ENCODE measurements at regions not wholly inside any gene's neighbourhood (a gene's known extent, or its start where the extent isn't known, plus 50 kb on each side); places are given as distances from the start of the nearest gene placed in this dataset.
"Not testable (repeated sequence)": the region's sequence is repeated elsewhere in the genome, so short reads cannot be mapped to it uniquely, and the experiment has no call there.

DNA sequence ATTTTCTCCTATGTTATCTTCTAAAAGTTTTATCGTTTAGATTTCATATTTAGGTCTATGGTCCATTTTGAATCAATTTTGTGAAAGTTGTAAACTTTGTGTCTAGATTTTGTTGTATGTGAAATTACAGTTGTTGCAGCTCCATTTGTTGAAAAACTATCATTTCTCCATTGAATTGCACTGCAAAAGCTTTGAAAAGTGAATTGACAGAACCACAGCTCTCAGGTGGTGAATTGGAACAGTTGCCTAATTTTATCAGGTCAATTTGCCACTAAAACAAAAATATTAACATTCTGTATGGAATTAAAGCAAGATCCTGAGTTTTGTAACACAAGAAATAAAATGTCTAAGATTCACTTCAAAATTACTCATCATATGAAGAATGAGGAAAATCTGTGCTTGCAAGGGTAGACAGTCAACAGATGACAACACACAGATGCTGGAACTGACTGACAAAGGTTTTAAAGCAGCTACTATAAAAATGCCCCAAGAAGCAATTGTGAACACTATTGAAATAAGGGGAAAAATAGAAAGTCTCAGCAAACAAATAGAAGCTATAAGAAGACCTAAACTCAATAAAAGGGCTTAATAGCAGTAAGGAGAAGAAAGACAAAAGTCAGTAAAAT is 346.7 kb downstream of the PAX1 start:
- DNase-seq: no peak

- not testable (repeated sequence) for DNase-seq
Observed at GRCh38 chr20:22045956-22046507, 340.6 kb downstream of the PAX1 start.

DNA sequence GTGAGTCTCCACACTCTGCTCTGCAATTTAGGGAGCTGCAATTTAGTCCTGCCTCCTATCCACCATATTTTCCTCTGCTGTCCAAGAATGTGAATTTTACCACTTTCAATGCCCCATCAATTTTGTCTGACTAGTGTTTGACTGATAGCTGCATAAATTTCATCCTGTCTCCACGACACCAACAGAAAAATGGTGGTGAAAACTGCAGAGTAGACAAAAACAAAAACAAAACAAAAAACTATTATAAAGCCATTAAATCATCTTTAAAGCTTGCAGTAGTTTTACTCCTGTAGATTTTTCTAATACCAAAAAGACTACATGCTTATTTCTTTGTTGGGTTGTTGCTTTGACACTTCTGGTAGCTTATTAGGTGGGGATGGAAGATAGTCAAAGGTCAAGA is 322.0 kb downstream of the PAX1 start:
- DNase-seq: no peak

- no peak for DNase-seq
Observed at GRCh38 chr20:22020201-22020600, 314.7 kb downstream of the PAX1 start.

DNA sequence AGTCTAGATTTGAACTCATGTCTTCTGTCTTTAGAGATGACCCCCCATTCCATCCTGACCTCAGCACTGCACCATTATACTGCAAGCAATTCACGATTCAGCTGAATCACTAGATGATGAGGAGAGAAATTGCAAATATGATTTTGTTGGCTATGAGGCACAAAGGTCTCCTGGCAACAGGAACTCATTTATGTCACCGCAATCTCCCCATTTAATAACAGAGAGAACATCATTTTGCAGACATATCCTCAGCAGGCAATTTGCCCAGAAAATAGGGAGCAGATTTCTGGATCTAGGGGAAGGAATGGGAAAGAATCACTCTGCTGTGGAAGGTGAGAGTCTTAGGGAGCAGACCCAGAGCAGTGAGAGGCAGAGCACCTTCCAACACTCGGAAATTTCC is 303.0 kb downstream of the PAX1 start:
- DNase-seq: no peak

DNA sequence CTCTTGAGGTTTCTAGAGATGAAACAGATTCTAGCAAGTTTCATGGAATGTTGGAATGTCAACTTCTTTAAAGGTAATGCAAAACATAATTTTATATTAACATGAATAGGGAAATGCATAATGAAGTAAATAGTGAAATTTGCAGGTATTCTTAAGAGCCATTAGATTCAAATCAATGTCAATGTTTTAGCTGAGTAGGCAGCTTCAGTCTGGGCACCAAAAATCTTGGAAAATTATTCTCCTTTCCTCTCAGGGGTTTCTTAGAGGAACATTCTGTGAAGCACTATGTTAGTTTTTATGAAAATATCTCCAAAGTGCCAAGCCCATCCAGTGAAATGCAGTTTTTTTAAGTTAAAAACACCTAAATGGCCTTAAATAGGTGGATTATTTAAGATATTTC is 300.8 kb downstream of the PAX1 start:
- no peak for DNase-seq

DNA sequence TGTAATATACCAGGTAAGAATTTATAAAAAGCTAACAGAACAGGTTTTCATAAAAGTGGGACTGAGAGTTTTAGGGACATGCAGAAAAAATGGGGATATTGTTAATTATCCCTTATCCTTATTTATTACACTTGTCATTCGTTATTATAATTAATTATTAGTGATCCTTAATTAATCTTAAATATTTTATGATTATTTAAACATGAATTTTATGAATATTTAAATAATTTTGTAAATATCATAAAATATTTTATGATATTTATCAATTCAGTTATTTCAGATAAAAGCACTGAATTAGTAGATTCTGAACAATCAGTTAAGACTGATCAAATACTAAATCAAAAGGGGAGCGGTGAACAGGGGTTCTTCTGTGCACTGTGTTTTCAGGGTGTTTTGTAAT is 300.1 kb downstream of the PAX1 start:
- no peak for DNase-seq

GRCh38 chr20:22004946-22005345 is 299.5 kb downstream of the PAX1 start:
- DNase-seq: no peak

- DNase-seq: no peak
Observed at GRCh38 chr20:22003680-22004079, 298.2 kb downstream of the PAX1 start.

- no peak for DNase-seq
Observed at GRCh38 chr20:22001886-22002285, 296.4 kb downstream of the PAX1 start.

DNA sequence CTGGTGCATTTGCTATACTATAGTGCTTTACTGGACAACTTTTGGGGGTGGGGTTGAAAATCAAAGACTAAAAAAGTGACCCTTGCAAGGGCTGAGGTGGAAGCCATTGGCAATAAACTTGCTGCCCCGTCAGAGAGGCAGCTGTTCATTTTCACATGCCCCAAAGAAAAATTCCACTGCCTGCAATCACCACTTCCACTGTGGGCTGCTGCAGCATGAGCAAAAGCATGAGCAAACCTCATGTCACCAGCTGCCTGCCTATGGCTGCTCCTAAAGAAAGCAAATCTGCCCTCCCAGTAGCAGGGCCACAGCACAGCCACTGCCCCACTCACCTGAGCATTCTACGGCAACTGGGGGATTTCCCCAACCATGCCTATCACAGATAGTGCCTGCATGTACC is 290.0 kb downstream of the PAX1 start:
- DNase-seq: no peak

GRCh38 chr20:21994203-21994602 is 288.7 kb downstream of the PAX1 start:
- DNase-seq: no peak

DNA sequence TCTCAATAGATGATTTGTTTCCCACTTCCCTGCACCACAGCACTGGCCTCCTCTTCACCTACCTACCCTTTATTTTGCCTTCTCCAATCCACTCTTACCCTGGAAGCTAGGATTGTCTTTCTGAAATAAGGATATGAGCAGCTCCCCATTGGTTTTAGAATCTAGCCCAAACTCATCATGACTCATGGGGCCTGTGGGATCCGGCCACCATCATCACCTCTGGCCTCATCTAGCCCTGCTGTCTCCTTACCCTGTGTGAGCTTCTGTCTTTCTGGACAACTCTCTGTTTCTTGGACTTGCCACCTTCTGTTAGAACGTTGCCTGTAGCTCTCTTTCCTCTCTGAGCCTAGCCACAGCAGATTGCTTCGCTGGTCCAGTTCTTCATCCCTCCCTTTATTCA is 277.1 kb downstream of the PAX1 start:
- no peak for DNase-seq

DNA sequence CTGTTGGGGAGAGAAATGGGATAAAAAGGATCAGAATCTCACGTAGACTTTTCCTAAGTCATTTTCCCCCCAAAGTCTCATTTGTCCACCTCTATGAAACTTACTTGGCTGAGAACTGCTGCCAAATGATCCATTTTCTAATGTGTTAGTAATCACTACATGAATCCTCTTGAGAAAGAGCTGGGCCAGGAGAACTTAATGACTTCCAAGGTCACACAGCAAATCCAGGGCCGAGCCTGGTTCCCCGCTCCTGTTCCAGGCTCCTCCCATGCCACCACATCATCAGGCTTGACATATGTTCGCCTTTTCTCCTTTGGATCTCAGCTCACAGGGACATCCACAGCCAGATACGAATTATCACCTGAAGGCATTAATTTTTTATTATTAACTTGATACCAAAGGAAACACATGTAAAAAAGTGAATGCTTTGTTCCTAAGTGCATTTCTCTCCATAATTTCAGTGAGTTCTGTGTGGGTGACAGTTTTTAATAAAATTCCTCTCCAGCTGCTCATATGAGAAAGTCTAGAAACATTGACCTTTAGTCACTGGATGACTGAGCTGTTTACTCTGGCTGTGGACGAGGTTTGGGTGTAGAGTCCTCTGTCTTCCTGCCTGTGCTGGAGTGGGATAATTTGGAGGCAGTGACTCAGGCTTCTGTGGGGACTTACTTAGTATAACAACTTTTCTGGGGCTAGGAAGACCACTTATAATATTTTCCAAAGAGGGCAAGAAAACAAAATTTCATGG is 276.3 kb downstream of the PAX1 start:
- no peak for DNase-seq

- no peak for DNase-seq
Observed at GRCh38 chr20:21981179-21981578, 275.7 kb downstream of the PAX1 start.

DNA sequence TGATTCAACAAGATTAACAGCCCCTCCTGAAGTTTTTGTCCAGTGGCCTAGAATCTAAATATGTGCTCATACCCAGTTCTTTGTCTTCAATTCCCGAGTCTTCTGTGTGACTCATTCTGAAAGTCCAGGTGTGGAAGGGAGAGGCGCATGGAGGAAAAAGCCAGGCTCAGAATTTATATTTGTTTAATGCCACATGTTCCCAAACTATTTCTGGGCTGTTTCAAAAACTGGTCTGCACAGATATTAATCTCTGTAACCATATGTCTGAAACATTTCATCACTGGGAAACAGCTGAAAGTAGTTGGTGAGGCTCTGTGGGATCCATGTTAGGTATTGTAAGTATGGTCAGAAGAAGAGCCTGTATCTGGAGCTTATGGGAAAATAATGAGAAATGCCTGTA is 266.0 kb downstream of the PAX1 start:
- DNase-seq: no peak

- peak; percentile 7 for DNase-seq
Observed at GRCh38 chr20:21968486-21968885, 263.0 kb downstream of the PAX1 start.

- no peak for DNase-seq
Observed at GRCh38 chr20:21967481-21967880, 262.0 kb downstream of the PAX1 start.

- DNase-seq: no peak
Observed at GRCh38 chr20:21956591-21956990, 251.1 kb downstream of the PAX1 start.

- no peak for DNase-seq
Observed at GRCh38 chr20:21947406-21947805, 241.9 kb downstream of the PAX1 start.

DNA sequence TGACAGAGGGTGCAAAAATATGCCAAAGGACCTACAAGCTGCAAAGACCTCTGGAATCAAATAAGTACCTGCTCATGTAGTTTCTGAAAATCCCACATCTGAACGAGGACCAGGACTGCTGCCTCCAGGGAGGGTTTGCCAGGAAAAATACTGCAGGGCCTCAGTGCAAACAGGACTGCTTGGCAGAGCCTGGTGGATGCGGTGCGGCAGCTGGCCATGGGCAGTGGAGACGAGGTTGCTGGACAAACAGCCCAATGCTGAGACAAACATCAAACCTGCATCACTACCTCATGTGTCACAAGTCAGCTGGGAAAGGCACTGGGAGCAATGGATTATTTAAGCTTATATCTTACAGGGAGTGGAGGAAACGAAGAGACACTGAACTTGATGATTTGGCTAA is 238.8 kb downstream of the PAX1 start:
- DNase-seq: no peak

DNA sequence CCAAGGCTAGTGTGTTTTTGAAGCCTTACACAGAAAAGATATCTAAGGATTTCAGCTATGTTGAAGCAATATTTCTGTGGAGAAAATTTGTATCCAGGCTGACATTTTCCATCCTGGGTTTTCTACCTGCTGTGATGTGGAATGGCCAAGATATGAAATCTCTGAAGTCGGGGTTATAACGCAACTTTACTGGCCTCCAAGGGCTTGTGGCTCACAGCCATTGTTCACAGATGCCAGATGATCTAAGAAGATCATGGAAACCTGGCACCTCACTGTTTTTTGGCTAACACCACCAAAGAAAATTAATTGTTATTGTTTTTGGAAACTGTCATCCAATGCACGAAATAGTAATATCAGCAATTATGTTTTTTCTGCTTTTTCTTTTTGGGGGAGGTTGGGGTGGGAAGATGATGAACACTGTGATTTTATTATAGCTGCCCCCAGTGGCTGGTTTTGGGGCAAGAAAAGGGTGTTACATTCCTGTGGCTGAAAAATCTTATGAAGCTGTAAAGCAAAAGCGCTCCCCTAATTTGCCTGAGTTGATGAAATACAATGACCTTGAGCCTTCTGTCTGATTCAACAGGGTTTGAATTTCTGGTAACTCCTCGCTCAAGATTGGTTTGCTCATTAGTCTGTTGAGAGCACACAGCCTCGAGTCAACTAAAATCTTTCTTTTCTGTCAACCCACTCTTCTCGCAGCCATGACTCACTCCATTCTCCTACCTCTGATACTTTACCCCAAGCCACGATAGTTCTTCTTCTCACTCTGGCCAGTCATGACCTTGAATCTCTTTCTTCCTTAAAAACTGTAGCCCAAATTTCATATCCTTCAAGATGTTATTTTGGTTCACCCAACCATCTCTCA is 236.7 kb downstream of the PAX1 start:
- DNase-seq: no peak

- no peak for DNase-seq
Observed at GRCh38 chr20:21936720-21937380, 231.4 kb downstream of the PAX1 start.
